Lower leg skin (tissue), 4 donors: ENCODE measurements at regions not wholly inside any gene's neighbourhood (a gene's known extent, or its start where the extent isn't known, plus 50 kb on each side); places are given as distances from the start of the nearest gene placed in this dataset.

Source experiments
- DNase-seq, 2 donors: peaks; one replicate each; pipeline ENCODE4 v3.0.0-alpha.2; 2019; ENCODE audit warnings: low spot score in 2 of 2
- H3K4me3 ChIP-seq: fragments of 200-600 bp; sonication (generic); 2 replicates; pipeline ENCODE4 v1.5.1; 2017; ENCODE audit warnings: mild to moderate bottlenecking, low read depth; ENCODE audit not compliant: poor library complexity, severe bottlenecking
- CTCF ChIP-seq, 3 donors: fragments of 450-650 bp; IDR thresholded peaks; one replicate each; pipeline ENCODE4 v1.5.1; 2016; ENCODE audit warnings: antibody characterized with exemption in 3 of 3, mild to moderate bottlenecking in 3 of 3, moderate library complexity in 2 of 3
- POLR2A ChIP-seq, 2 donors: fragments of 450-650 bp; IDR thresholded peaks; one replicate each; pipeline ENCODE4 v1.6.1; 2016 to 2017; ENCODE audit warnings: antibody characterized with exemption in 2 of 2, mild to moderate bottlenecking in 1 of 2, moderate library complexity in 1 of 2
- WGBS, 2 donors: methylation state at CpG; one replicate each; pipeline ENCODE4 v1.1.5; 2018; 5-methylcytosine and 5-hydroxymethylcytosine counted together
- intact Hi-C: fragments of 100-400 bp; cut with DNase I; formaldehyde crosslinking; loops from one replicate; pipeline ENCODE4 v1.15.0; 2023; ENCODE audit warnings: low total_unique reads

GRCh38 chr10:30116041-30116491 lies 56.7 kb upstream of the JCAD start:
- TF ChIP-seq CTCF (IDR thresholded peaks at IDR 0.05) (no peak), POLR2A (IDR thresholded peaks at IDR 0.05) (no peak)
- WGBS, 2 donors, result 29 to 31% methylated on average over 7 of the region's 7 CpGs
- intact Hi-C loops, result no loop called here
- DNase-seq, result no peak
- no peak overlapping the region for H3K4me3 ChIP-seq

DNA sequence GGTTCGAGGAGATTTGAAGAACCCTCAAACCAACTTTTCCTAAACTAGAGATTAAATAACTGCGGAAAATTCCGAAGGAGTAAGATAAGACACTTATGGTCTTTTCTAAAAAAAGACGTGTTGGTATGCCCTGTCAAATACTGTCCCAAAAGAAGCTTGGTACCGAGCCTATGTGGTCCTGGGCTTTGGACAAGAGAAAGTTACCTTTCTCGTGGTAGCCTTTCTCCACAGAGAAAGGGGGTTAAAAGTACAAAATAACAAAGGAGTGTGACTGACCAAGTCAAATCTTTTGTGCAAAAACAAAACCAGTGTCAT lies 56.2 kb upstream of the JCAD start:
- no peak overlapping the region for H3K4me3 ChIP-seq
- intact Hi-C loops, result no loop called here
- no peak for TF ChIP-seq POLR2A (IDR thresholded peaks at IDR 0.05)
- no peak for TF ChIP-seq CTCF (IDR thresholded peaks at IDR 0.05)
- DNase-seq, result no peak
- 62 to 74% methylated on average over 6 of the region's 6 CpGs for WGBS, 2 donors

GRCh38 chr10:30114881-30115625 lies 55.7 kb upstream of the JCAD start:
- intact Hi-C loops, result no loop called here
- DNase-seq, result no peak
- 43 to 44% methylated on average over 13 of the region's 13 CpGs for WGBS, 2 donors
- no peak overlapping the region for H3K4me3 ChIP-seq
- no peak for TF ChIP-seq POLR2A (IDR thresholded peaks at IDR 0.05)
- no peak for TF ChIP-seq CTCF (IDR thresholded peaks at IDR 0.05)

GRCh38 chr10:30114401-30114800 lies 55.0 kb upstream of the JCAD start:
- 78 to 83% methylated on average over 1 of the region's 1 CpG for WGBS, 2 donors
- intact Hi-C loops, result no loop called here
- DNase-seq, result no peak
- TF ChIP-seq POLR2A (IDR thresholded peaks at IDR 0.05), result no peak
- no peak for TF ChIP-seq CTCF (IDR thresholded peaks at IDR 0.05)
- H3K4me3 ChIP-seq, result no peak overlapping the region

- no peak overlapping the region for H3K4me3 ChIP-seq
- WGBS, 2 donors, result 35 to 42% methylated on average over 4 of the region's 4 CpGs
- DNase-seq, result no peak
- no peak for TF ChIP-seq POLR2A (IDR thresholded peaks at IDR 0.05)
- no peak for TF ChIP-seq CTCF (IDR thresholded peaks at IDR 0.05)
- intact Hi-C loops, result no loop called here
These were observed 52.1 kb upstream of the JCAD start for GRCh38 chr10:30111340-30112022.
